WI38 (cell line): ENCODE measurements at regions not wholly inside any gene's neighbourhood (a gene's known extent, or its start where the extent isn't known, plus 50 kb on each side); places are given as distances from the start of the nearest gene placed in this dataset.

Source experiments
- H3K4me3 ChIP-seq: 2 replicates; pipeline ENCODE4 v1.5.1; 2011; ENCODE audit warnings: low read depth, mild to moderate bottlenecking, control low read depth, low read length
- CTCF ChIP-seq: IDR thresholded peaks from 2 replicates; pipeline ENCODE4 v1.5.1; 2012; ENCODE audit warnings: low read depth, mild to moderate bottlenecking, control low read depth, low read length

- H3K4me3 ChIP-seq, result no peak overlapping the region
- no peak for TF ChIP-seq CTCF
These were observed 90.6 kb upstream of the PPP2R2D start for GRCh38 chr10:131810036-131810804.

- H3K4me3 ChIP-seq, result no peak overlapping the region
- TF ChIP-seq CTCF, result no peak
These were observed 89.8 kb upstream of the PPP2R2D start for GRCh38 chr10:131810805-131811629.

- no peak for TF ChIP-seq CTCF
- H3K4me3 ChIP-seq, result no peak overlapping the region
These were observed 89.0 kb upstream of the PPP2R2D start for GRCh38 chr10:131811630-131812403.

- TF ChIP-seq CTCF, result no peak
- H3K4me3 ChIP-seq, result no peak overlapping the region
These were observed 87.8 kb upstream of the PPP2R2D start for GRCh38 chr10:131812736-131813604.

- no peak overlapping the region for H3K4me3 ChIP-seq
- no peak for TF ChIP-seq CTCF
These were observed 86.1 kb upstream of the PPP2R2D start for GRCh38 chr10:131814567-131815265.
